ENCODE measurements at regions not wholly inside any gene's neighbourhood (a gene's known extent, or its start where the extent isn't known, plus 50 kb on each side); places are given as distances from the start of the nearest gene placed in this dataset.

- TF ChIP-seq CTCF (IDR thresholded peaks at IDR 0.05) (no peak), EP300 (IDR thresholded peaks at IDR 0.05) (no peak)
Measured at GRCh38 chr14:40053416-40053815, 621.2 kb upstream of the FBXO33 start.
